COLO668 (cell line): ENCODE measurements at regions not wholly inside any gene's neighbourhood (a gene's known extent, or its start where the extent isn't known, plus 50 kb on each side); places are given as distances from the start of the nearest gene placed in this dataset.

Source experiments
- DNase-seq: peaks from one replicate; lab custom pipeline; 2025; ENCODE audit not compliant: unreplicated experiment; lab: John Stamatoyannopoulos, UW

DNA sequence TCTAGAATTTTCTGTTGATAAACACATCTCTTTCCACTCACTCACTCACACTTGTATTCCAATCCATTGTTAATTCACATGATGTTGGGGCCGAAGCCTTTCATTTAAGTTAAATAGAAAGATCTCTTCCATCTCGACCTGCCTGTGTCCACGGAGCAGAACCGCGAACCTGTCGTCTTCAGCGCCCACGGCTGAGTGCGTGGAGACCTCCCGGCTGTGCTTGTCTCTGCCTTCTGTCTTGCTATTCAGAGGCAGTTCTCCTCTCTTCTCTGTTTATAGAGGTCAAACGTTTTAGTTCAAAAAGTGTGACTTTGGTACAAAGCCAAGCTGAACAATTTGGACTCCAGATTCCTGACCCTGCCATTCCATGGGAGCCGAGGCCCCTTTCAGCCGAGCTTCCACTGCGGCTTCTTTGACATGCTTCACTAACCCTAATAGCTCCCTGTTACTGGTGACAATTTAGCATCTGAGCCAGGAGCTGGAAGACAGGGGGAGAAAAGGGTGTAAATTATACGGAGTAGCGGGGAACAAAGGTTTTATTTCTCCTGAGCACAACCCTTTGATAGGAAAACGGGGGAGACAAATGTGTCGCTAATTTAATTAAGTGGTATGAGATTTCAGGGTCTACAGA, 314.4 kb upstream of the IRX4 start:
- no peak for DNase-seq

- no peak for DNase-seq
Observed at GRCh38 chr5:2196416-2196815, 313.7 kb upstream of the IRX4 start.

DNA sequence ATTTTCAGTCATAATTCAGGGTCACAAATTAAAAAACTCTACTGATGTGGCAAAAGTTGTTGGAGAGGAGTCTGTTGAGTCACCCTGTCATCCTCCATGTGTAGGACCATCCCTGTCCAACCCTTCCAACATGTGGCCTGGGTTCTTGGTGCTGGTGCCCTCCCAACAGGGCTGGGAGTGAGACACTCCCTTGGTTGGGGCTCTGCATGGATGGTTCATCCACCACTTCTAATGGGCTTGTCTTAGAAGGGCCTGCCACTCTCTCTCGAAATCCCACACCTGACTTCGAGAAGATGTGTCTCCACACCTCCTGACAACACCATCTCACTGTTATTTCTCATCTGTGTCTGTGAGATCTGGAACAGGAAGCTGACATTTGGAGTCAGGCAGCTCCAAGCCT, 312.2 kb upstream of the IRX4 start:
- no peak for DNase-seq

DNA sequence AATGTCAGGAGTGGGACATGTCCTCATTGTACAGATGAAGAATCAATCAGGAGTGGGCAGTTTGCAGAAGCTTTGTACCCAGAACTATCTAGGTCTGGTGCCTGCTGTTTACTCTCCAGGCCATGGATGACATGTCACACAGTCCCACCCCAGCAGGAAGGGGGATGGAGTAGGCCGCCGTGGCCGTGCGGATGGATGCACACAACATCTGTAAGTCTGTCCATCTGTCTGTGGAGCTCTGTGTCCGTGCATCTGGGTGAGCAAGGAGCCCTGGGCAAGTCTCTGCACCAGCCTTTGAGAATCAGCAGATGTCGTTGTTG, 311.5 kb upstream of the IRX4 start:
- DNase-seq, result no peak

DNA sequence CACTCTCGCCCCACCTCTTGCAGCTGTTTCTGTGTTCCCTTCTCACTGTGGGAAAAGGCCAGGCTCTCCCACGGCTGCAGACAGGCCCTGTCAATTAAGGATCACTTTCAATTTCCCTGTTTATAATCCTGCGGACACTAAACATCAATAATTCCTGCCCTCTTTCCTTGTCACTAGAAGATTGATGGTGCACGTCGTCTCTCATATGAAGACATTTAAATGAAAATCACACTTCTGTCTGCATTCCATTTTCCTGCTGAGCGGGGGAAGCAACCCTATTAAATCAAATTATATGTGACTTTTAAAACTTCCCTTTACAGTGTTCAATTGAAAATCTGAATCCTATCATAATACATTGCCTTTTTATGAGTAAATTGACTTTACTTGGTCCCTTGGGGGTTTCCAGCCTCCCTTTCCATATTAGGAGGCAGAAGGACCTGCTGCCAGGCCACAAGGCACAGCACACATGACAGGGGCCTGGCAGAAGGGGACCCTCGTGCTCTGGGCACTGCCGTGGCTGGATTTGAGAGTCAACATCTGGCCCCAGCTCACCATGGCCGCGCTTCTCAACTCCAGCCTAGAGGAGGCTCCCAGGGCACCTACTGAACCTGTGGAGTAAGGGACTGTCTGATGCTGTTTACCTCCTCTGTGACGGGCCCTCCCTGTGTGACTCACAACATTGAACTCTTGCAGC, 311.0 kb upstream of the IRX4 start:
- DNase-seq, result no peak

DNA sequence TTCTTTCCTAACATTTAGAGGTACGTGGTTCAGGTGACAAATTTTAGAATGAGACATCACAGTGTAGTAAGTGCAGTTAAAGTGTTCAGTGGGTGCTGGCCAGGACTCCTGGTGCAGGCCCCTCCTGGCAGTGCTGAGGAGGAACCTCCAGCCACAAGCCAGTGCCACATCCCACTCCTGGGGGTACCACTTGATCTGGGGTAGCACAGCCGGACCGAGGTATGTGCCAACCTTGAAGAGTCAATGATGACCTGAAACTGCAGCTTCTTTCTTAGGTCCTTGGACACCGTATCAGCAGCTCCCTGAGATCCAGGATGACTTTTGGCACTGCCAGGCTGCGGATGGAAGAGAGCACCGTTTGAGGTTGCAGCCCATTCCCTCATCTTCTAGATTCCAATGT, 310.4 kb upstream of the IRX4 start:
- no peak for DNase-seq

DNA sequence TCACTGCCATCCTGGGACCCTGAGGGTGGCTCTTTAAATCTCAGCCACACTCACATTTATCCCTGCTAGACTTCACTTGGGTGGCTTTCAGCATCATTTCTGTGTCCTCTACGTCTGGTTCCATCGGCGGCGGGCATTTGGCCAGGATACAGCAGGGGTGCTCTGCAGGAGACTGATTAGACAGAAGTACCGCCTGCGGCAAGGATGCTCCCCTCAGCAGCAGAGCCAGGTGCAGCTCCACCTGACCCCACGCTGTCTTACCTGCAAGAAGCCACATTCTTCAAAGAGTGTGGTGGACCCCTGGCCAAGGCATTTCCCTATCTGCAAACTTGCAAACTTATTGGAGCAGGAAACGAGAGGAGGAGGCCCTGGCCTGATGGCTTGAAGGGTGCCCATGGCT, 309.8 kb upstream of the IRX4 start:
- no peak for DNase-seq

DNA sequence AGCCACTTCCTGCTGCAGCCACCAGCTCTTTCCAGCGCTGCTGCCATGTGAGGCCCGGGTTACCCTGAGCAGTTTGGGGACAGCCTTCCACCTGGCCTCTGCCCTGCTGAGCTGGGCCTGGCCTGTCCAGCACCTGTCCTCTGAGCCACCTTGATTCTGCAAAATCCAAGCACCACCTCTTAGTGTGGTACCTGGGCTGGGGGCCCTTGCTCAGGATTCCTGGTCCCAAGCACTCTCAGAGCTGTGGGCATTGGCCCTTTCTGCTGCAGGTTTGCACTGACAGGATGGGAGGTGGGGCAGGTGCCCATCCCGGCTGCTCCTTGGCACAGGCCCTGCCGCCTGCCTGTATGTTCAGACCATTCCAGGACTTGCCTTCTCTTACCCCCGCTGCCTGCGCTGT, 309.2 kb upstream of the IRX4 start:
- DNase-seq, result no peak

- DNase-seq, result no peak
Observed at GRCh38 chr5:2190549-2190948, 307.8 kb upstream of the IRX4 start.

DNA sequence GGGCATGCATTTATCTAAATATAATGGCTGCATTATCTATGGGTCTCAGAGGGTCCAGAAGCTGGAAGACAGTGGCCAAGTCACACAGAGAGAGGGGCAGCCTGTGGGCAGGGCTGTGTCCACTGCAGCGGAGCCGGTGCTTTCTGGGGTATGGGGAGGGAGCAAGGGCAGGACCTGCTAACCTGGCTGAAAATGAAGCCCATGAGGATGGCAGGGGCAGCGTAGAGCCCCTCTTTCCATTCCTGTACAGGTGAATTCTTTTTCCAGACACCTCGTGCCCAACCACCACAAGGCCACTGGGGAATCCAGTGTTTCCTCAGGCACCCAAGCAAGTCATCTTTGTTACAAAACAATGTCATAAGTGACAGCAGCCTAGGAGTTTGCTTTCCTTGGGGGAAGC, 305.9 kb upstream of the IRX4 start:
- no peak for DNase-seq

- DNase-seq, result no peak
Observed at GRCh38 chr5:2188137-2188536, 305.4 kb upstream of the IRX4 start.

GRCh38 chr5:2187687-2188086, 305.0 kb upstream of the IRX4 start:
- no peak for DNase-seq

GRCh38 chr5:2187156-2187555, 304.4 kb upstream of the IRX4 start:
- DNase-seq, result no peak

GRCh38 chr5:2186472-2187015, 303.8 kb upstream of the IRX4 start:
- DNase-seq, result no peak

DNA sequence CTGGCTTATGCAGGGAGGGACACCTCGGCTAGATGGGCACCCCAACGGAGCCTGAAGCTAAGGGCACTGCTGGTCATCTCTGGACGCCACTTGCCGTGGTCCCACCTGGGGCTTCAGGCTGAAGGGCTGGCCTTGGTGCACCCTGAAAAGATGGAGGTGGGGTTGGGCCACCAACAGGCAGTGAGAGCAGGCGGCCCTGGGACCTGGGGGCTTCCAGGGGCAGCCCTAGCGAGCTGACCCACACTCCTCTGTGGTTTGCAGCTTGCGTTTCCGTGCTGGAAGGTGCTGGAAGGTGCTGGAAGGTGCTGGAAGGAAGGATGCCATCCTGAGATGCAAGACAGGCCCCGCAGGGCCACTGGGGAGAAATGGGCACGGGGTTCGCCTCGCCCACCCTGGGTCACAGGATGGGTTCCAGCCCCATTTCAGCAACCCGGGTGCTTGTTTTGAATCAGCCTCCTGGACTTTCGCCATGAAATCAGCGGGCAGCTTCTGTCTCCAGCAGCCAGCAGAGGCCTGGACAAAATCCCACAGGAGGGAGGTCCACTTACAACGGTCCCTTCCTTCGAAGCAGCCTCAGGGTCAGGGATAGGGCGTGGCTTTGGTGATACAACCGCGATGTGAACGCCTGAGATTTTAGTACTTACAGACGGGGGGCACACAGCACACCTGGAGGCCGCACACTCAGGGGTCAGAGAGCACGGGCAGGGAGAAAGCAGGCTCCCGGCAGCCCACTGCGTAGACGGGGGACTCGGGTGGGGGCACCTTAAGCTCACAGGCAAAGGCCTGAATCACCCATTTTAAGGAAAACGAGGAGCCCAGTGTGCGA, 303.1 kb upstream of the IRX4 start:
- no peak for DNase-seq

- no peak for DNase-seq
Observed at GRCh38 chr5:2184563-2185540, 302.1 kb upstream of the IRX4 start.

DNA sequence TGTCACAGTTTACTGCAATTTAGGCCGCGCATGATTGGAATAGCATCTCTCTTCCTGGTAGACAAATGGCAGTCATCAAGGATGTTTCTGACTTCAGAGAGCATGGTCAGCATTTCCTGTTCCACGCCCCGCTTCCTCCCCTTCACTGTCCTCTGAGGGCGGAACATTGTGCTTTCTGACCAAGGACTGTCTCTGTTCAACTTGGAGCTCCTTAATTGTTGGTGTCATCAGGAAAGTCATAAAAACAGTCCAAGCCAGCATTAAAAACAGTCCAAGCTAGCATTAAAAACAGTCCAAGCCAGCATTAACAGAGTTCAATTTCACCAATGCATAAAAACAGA, 301.3 kb upstream of the IRX4 start:
- no peak for DNase-seq

DNA sequence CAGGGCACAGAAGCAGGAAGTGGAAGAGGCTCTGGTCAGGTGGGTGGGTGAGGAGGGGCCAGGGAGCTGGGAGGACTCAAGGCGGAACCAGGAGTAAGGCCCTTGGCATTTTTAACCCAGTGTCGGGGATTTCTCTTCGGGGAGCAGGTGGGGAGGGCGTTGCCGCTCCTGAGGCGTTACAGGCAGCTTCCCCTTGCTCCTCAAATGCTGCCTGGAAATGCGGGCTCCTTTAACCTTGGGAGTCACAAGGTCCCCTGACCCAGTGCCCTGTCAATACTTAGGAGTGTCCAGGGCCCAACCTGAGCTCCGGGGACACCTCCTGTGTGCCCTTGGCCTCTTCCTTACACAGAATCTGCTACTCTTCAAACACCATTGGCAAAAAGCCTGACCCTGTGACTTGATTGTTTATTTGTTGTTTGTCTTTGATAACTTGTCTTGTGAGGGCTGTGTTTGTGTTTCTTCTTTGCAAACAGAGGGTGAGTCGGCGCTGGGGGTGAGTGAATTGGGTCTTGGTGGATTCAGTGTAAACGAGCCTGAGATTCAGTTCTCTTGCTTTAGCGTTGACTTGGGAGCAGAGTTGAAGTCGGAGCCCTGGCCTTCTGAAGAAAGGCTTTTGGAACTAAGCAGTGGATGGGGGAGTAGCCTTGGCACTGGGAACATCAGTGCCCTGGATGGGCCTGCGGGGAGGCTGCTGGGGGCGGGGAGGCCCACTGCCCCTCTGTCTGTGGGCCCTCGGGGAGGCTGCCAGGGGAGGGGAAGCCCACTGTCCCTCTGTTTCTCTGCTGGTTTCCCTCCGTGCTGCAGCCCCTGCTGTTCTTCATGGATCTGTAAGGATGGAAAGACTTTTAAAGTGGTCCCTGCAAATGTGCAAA, 300.7 kb upstream of the IRX4 start:
- no peak for DNase-seq

DNA sequence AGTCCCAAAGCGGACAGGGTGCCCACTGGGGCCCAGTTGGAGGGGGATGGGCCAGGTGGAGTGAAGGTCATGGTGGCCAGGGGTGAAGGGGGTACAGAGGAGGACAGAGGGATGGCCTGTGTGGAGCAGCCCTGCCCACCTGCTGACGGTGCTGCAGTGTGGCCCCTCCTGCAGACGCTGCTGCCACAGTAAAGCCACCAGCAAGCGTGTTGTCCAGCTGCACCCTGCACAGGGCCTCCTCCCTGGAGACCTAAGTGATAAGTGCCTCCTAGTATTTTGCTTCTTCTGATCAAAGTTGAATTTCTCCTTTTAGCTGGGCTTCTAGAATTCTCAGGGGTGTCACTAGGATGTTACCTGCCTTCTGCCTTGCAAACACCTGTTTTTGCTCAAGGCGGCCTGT, 299.3 kb upstream of the IRX4 start:
- DNase-seq, result no peak

- no peak for DNase-seq
Observed at GRCh38 chr5:2181557-2181956, 298.8 kb upstream of the IRX4 start.
